ENCODE measurements at regions not wholly inside any gene's neighbourhood (a gene's known extent, or its start where the extent isn't known, plus 50 kb on each side); places are given as distances from the start of the nearest gene placed in this dataset.

DNA sequence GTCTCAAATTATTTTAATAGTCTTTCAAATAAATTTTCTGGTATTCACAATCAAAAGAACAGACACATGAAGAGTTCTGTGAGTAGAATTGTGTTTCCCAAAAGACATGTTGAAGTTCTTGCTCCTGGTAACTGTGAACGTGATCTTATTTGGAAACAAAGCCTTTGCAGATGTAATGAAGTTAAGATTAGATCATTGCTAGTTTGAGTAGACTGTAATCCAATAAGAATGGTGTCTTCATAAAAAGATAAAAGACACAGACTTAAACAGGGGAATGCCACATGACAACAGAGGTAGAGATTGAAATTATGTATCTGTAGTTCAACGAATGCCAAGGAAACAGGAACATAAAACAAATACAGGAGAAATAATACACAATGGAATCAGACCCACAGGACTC is 357.4 kb upstream of the CA10 start (continued):
- no peak for TF ChIP-seq EZH2phosphoT487 (IDR thresholded peaks at IDR 0.05; ENCODE audit: unreplicated experiment)

DNA sequence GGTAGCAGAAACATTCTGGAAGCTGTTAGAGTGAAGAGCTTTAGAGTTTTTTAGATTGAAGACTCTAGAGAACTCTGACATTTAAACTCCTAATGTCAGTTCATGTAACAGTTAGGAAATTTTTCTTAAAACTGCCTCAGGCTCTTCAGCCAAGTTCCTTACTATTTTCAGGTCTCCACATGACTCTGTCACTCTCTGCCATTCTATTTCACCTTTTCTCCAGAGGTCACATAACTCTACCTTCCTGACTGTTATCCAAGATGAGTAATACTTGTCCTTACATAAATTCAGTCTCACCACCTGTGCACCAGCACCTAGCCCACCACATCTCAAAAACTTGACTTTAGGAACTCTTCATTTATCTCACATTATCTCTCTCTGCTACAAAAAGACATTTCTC is 347.1 kb upstream of the CA10 start:
- DNase-seq (ENCODE audit: low spot score), result no peak
- no peak overlapping the region for H3K4me2 ChIP-seq
- H3K79me2 ChIP-seq (replicated peaks; ENCODE audit: insufficient read depth), result no peaks in the 10 kb centered on the region
- Mint-ChIP-seq H3K9me3 (peaks cover 6% of the 10 kb centered on the region; the same call in 1 of the 3 replicates), H3K4me3 (no peak overlapping the region), H3K27me3 (ENCODE audit: insufficient read depth, low read depth, poor library complexity) (no peaks in the 10 kb centered on the region), H3K4me1 (peaks cover 3% of the 10 kb centered on the region; the same call in 1 of the 3 replicates), H3K36me3 (ENCODE audit: low read depth) (no peaks in the 10 kb centered on the region), H3K27ac (no peak overlapping the region)
- H3K4me3 ChIP-seq, result no peak overlapping the region
- H3K36me3 ChIP-seq (ENCODE audit: insufficient read depth), result no peaks in the 10 kb centered on the region
- no peaks in the 10 kb centered on the region for H3K4me1 ChIP-seq (ENCODE audit: insufficient read depth)
- H3K27me3 ChIP-seq (ENCODE audit: insufficient read depth), result no peaks in the 10 kb centered on the region
- H2AFZ ChIP-seq, result no peak overlapping the region
- no peak overlapping the region for H3K27ac ChIP-seq (ENCODE audit: low read depth)
- H3F3A ChIP-seq (replicated peaks; ENCODE audit: low read depth), result no peaks in the 10 kb centered on the region
- ATAC-seq, result no peak
- H3K9me2 ChIP-seq (ENCODE audit: insufficient read depth), result 0 out of 2 replicates have a peak, but pooled peaks cover 3% of the 10 kb centered on the region
- no peak for TF ChIP-seq ZNF114 (CRISPR knock-in tag; IDR thresholded peaks at IDR 0.05)
- no peaks in the 10 kb centered on the region for H4K20me1 ChIP-seq (replicated peaks; ENCODE audit: insufficient read depth)

DNA sequence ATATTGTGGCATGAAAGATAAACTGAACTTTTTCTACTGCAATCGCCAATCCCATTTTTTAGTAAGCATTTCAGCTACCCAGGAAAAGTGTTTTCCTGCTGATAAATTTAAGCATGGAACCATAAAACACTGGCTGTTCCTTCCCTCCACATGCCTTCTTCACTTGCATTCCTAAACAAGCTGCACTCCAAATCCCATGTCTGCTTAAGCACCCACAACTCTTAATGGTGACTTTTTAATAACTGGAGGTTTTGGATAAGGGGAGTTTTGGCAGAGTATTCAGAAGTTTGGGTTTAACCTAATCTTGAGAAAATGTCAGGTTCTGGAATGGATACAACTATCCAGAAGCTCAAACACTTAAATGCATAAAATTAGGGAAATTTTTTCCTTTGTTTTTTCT is 345.6 kb upstream of the CA10 start:
- Histone ChIP-seq H3K36me3 (ENCODE audit: insufficient read depth) (no peaks in the 10 kb centered on the region), H2AFZ (no peak overlapping the region), H3K4me2 (no peak overlapping the region), H3K27me3 (ENCODE audit: insufficient read depth) (no peaks in the 10 kb centered on the region), H3K9me2 (ENCODE audit: insufficient read depth) (0 out of 2 replicates have a peak, but pooled peaks cover 3% of the 10 kb centered on the region), H3K79me2 (replicated peaks; ENCODE audit: insufficient read depth) (no peaks in the 10 kb centered on the region), H4K20me1 (replicated peaks; ENCODE audit: insufficient read depth) (no peaks in the 10 kb centered on the region), H3F3A (replicated peaks; ENCODE audit: low read depth) (no peaks in the 10 kb centered on the region), H3K4me3 (no peak overlapping the region), H3K4me1 (ENCODE audit: insufficient read depth) (no peaks in the 10 kb centered on the region), H3K27ac (ENCODE audit: low read depth) (no peak overlapping the region)
- no peak for DNase-seq (ENCODE audit: low spot score)
- H3K36me3 Mint-ChIP-seq (ENCODE audit: low read depth), result no peaks in the 10 kb centered on the region
- H3K4me3 Mint-ChIP-seq, result no peak overlapping the region
- no peak overlapping the region for H3K27ac Mint-ChIP-seq
- no peaks in the 10 kb centered on the region for H3K27me3 Mint-ChIP-seq (ENCODE audit: insufficient read depth, low read depth, poor library complexity)
- peaks cover 6% of the 10 kb centered on the region; the same call in 1 of the 3 replicates for H3K9me3 Mint-ChIP-seq
- no peak for ATAC-seq
- TF ChIP-seq, protein P1, sequence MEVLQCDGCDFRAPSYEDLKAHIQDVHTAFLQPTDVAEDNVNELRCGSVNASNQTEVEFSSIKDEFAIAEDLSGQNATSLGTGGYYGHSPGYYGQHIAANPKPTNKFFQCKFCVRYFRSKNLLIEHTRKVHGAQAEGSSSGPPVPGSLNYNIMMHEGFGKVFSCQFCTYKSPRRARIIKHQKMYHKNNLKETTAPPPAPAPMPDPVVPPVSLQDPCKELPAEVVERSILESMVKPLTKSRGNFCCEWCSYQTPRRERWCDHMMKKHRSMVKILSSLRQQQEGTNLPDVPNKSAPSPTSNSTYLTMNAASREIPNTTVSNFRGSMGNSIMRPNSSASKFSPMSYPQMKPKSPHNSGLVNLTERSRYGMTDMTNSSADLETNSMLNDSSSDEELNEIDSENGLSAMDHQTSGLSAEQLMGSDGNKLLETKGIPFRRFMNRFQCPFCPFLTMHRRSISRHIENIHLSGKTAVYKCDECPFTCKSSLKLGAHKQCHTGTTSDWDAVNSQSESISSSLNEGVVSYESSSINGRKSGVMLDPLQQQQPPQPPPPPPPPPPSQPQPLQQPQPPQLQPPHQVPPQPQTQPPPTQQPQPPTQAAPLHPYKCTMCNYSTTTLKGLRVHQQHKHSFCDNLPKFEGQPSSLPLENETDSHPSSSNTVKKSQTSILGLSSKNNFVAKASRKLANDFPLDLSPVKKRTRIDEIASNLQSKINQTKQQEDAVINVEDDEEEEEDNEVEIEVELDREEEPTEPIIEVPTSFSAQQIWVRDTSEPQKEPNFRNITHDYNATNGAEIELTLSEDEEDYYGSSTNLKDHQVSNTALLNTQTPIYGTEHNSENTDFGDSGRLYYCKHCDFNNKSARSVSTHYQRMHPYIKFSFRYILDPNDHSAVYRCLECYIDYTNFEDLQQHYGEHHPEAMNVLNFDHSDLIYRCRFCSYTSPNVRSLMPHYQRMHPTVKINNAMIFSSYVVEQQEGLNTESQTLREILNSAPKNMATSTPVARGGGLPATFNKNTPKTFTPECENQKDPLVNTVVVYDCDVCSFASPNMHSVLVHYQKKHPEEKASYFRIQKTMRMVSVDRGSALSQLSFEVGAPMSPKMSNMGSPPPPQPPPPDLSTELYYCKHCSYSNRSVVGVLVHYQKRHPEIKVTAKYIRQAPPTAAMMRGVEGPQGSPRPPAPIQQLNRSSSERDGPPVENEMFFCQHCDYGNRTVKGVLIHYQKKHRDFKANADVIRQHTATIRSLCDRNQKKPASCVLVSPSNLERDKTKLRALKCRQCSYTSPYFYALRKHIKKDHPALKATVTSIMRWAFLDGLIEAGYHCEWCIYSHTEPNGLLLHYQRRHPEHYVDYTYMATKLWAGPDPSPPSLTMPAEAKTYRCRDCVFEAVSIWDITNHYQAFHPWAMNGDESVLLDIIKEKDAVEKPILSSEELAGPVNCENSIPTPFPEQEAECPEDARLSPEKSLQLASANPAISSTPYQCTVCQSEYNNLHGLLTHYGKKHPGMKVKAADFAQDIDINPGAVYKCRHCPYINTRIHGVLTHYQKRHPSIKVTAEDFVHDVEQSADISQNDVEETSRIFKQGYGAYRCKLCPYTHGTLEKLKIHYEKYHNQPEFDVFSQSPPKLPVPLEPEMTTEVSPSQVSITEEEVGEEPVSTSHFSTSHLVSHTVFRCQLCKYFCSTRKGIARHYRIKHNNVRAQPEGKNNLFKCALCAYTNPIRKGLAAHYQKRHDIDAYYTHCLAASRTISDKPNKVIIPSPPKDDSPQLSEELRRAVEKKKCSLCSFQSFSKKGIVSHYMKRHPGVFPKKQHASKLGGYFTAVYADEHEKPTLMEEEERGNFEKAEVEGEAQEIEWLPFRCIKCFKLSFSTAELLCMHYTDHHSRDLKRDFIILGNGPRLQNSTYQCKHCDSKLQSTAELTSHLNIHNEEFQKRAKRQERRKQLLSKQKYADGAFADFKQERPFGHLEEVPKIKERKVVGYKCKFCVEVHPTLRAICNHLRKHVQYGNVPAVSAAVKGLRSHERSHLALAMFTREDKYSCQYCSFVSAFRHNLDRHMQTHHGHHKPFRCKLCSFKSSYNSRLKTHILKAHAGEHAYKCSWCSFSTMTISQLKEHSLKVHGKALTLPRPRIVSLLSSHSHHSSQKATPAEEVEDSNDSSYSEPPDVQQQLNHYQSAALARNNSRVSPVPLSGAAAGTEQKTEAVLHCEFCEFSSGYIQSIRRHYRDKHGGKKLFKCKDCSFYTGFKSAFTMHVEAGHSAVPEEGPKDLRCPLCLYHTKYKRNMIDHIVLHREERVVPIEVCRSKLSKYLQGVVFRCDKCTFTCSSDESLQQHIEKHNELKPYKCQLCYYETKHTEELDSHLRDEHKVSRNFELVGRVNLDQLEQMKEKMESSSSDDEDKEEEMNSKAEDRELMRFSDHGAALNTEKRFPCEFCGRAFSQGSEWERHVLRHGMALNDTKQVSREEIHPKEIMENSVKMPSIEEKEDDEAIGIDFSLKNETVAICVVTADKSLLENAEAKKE (CRISPR knock-in tag; IDR thresholded peaks at IDR 0.05), result no peak
- no peak for TF ChIP-seq CREB1 (CRISPR knock-in tag; IDR thresholded peaks at IDR 0.05; ENCODE audit: low read depth)
- TF ChIP-seq STAT1 (IDR thresholded peaks at IDR 0.05; ENCODE audit: unreplicated experiment), result no peak
- TF ChIP-seq EZH2phosphoT487 (IDR thresholded peaks at IDR 0.05; ENCODE audit: unreplicated experiment), result no peak
- TF ChIP-seq ZNF114 (CRISPR knock-in tag; IDR thresholded peaks at IDR 0.05), result no peak
- peaks cover 3% of the 10 kb centered on the region; the same call in 1 of the 3 replicates for H3K4me1 Mint-ChIP-seq

Data from GM23338 (cell line).